Loucy (cell line): ENCODE measurements at regions not wholly inside any gene's neighbourhood (a gene's known extent, or its start where the extent isn't known, plus 50 kb on each side); places are given as distances from the start of the nearest gene placed in this dataset.
"Not testable (repeated sequence)": the region's sequence is repeated elsewhere in the genome, so short reads cannot be mapped to it uniquely, and the experiment has no call there.

Experiments used
- EZH2phosphoT487 ChIP-seq: fragments of 200-600 bp; IDR thresholded peaks from 2 replicates; pipeline ENCODE4 v1.6.1; 2018; ENCODE audit warnings: antibody characterized with exemption, mild to moderate bottlenecking, moderate library complexity, borderline replicate concordance
- TF ChIP-seq, protein P1 (sequence below): fragments of 200-600 bp; sonication (generic); conservative IDR thresholded peaks from 2 replicates; pipeline ENCODE4 v1.5.1; 2014; ENCODE audit warnings: mild to moderate bottlenecking, antibody characterized with exemption, low read length

DNA sequence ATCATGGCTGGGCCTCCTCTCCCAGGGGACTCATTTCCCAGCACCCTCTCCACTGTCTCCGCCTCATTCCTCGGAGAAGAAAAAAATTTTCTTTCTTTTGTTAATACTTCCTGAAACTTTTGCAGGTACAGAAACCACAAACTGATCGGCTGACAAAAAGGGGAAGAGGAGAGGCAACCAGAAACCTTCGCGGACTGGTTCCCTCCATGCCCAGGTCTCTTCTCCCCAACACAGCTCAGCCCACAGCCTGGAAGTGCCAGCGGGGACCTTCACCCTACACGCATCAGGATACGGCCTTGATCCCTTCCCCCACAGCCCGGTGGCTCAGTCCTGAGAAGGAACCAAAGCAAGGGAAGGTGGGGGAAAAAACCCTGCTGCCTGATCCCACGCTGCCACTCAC is 788.4 kb downstream of the SPATA31A6 start:
- TF ChIP-seq, protein P1, sequence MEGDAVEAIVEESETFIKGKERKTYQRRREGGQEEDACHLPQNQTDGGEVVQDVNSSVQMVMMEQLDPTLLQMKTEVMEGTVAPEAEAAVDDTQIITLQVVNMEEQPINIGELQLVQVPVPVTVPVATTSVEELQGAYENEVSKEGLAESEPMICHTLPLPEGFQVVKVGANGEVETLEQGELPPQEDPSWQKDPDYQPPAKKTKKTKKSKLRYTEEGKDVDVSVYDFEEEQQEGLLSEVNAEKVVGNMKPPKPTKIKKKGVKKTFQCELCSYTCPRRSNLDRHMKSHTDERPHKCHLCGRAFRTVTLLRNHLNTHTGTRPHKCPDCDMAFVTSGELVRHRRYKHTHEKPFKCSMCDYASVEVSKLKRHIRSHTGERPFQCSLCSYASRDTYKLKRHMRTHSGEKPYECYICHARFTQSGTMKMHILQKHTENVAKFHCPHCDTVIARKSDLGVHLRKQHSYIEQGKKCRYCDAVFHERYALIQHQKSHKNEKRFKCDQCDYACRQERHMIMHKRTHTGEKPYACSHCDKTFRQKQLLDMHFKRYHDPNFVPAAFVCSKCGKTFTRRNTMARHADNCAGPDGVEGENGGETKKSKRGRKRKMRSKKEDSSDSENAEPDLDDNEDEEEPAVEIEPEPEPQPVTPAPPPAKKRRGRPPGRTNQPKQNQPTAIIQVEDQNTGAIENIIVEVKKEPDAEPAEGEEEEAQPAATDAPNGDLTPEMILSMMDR = not testable (repeated sequence)
- not testable (repeated sequence) for TF ChIP-seq EZH2phosphoT487
